ENCODE measurements at regions not wholly inside any gene's neighbourhood (a gene's known extent, or its start where the extent isn't known, plus 50 kb on each side); places are given as distances from the start of the nearest gene placed in this dataset.
A peak's percentile ranks its signal among the peaks of the same experiment; 100 is the strongest.

GRCh38 chr6:100105919-100106529 lies 112.0 kb upstream of the MCHR2 start:
- no peak overlapping the region for H2BK120ac ChIP-seq (ENCODE audit: low read depth, low read length)
- H2AFZ ChIP-seq (ENCODE audit: low read length) = peak overlapping the region; percentile 36
- H3K9ac ChIP-seq (ENCODE audit: low read depth, low read length, poor library complexity) = no peak overlapping the region
- H2AK5ac ChIP-seq (ENCODE audit: low read depth, low read length) = no peak overlapping the region
- no peak overlapping the region for H3K4me3 ChIP-seq (ENCODE audit: low read length in 2 of 2)
- H2BK5ac ChIP-seq (ENCODE audit: low read length) = no peak overlapping the region
- H3K27ac ChIP-seq (replicated peaks; ENCODE audit: low read length) = no peak overlapping the region
- peaks cover 0 to 21% (median 0%) of the 10 kb centered on the region in 3 experiments for H3K27me3 ChIP-seq (ENCODE audit: control insufficient read depth in 3 of 3, insufficient read depth in 3 of 3, low read depth in 1 of 3, low read length in 3 of 3)
- no peaks in the 10 kb centered on the region for H3K79me1 ChIP-seq (ENCODE audit: low read depth, low read length)
- no CpG with 5 or more reads among the region's 7 CpGs for WGBS, 2 donors (ENCODE audit: extremely low coverage in 2 of 2, insufficient read length in 2 of 2, insufficient replicate concordance in 1 of 2)
- H2BK15ac ChIP-seq (ENCODE audit: low read length) = no peak overlapping the region
- no peak overlapping the region for H3K4me2 ChIP-seq (ENCODE audit: insufficient read depth, low read length, poor library complexity, severe bottlenecking)
- no peak overlapping the region for H4K91ac ChIP-seq (ENCODE audit: low read depth, low read length, poor library complexity)
- no peak overlapping the region for H3K18ac ChIP-seq (ENCODE audit: low read length)
- no peak overlapping the region for H3K23ac ChIP-seq (ENCODE audit: low read depth, low read length, poor library complexity)
- DNase-seq (ENCODE audit: low spot score) = no peak
- H3K4me1 ChIP-seq (ENCODE audit: control insufficient read depth in 2 of 2, insufficient read depth in 1 of 2, low read depth in 1 of 2, low read length in 2 of 2) = peaks cover 0 to 2% of the 10 kb centered on the region in 2 donors
- H3K4ac ChIP-seq (ENCODE audit: low read length) = no peak overlapping the region
- H2BK12ac ChIP-seq (ENCODE audit: low read length) = no peak overlapping the region
- H4K8ac ChIP-seq (ENCODE audit: low read depth, low read length) = no peak overlapping the region
- no peaks in the 10 kb centered on the region for H3K36me3 ChIP-seq (replicated peaks in 1 of 2; ENCODE audit: control insufficient read depth in 2 of 2, insufficient read depth in 2 of 2, low read length in 2 of 2)
- no peak overlapping the region for H3K14ac ChIP-seq (ENCODE audit: low read length)
- H3K9me3 ChIP-seq (replicated peaks in 1 of 2; ENCODE audit: control insufficient read depth in 2 of 2, insufficient read depth in 1 of 2, low read depth in 1 of 2, low read length in 2 of 2) = no peaks in the 10 kb centered on the region

- no CpG with 5 or more reads among the region's 3 CpGs for WGBS, 2 donors (ENCODE audit: extremely low coverage in 2 of 2, insufficient read length in 2 of 2, insufficient replicate concordance in 1 of 2)
- peaks cover 0 to 2% of the 10 kb centered on the region in 2 donors for H3K4me1 ChIP-seq (ENCODE audit: control insufficient read depth in 2 of 2, insufficient read depth in 1 of 2, low read depth in 1 of 2, low read length in 2 of 2)
- H3K27me3 ChIP-seq (ENCODE audit: control insufficient read depth in 3 of 3, insufficient read depth in 3 of 3, low read depth in 1 of 3, low read length in 3 of 3) = peaks cover 0 to 12% (median 0%) of the 10 kb centered on the region in 3 experiments
- H3K18ac ChIP-seq (ENCODE audit: low read length) = no peak overlapping the region
- no peak overlapping the region for H3K14ac ChIP-seq (ENCODE audit: low read length)
- no peak overlapping the region for H2BK15ac ChIP-seq (ENCODE audit: low read length)
- no peak overlapping the region for H4K8ac ChIP-seq (ENCODE audit: low read depth, low read length)
- no peak overlapping the region for H2AK5ac ChIP-seq (ENCODE audit: low read depth, low read length)
- no peak overlapping the region for H2BK120ac ChIP-seq (ENCODE audit: low read depth, low read length)
- H4K91ac ChIP-seq (ENCODE audit: low read depth, low read length, poor library complexity) = no peak overlapping the region
- H3K9ac ChIP-seq (ENCODE audit: low read depth, low read length, poor library complexity) = no peak overlapping the region
- H2BK5ac ChIP-seq (ENCODE audit: low read length) = no peak overlapping the region
- H3K4ac ChIP-seq (ENCODE audit: low read length) = no peak overlapping the region
- H2AFZ ChIP-seq (ENCODE audit: low read length) = no peak overlapping the region
- H3K36me3 ChIP-seq (replicated peaks in 1 of 2; ENCODE audit: control insufficient read depth in 2 of 2, insufficient read depth in 2 of 2, low read length in 2 of 2) = no peaks in the 10 kb centered on the region
- H3K4me3 ChIP-seq (ENCODE audit: low read length in 2 of 2) = no peak overlapping the region
- H3K79me1 ChIP-seq (ENCODE audit: low read depth, low read length) = no peaks in the 10 kb centered on the region
- DNase-seq (ENCODE audit: low spot score) = no peak
- H3K27ac ChIP-seq (replicated peaks; ENCODE audit: low read length) = no peak overlapping the region
- no peak overlapping the region for H3K23ac ChIP-seq (ENCODE audit: low read depth, low read length, poor library complexity)
- no peaks in the 10 kb centered on the region for H3K9me3 ChIP-seq (replicated peaks in 1 of 2; ENCODE audit: control insufficient read depth in 2 of 2, insufficient read depth in 1 of 2, low read depth in 1 of 2, low read length in 2 of 2)
- no peak overlapping the region for H3K4me2 ChIP-seq (ENCODE audit: insufficient read depth, low read length, poor library complexity, severe bottlenecking)
- H2BK12ac ChIP-seq (ENCODE audit: low read length) = no peak overlapping the region
Measured at GRCh38 chr6:100105138-100105537, 111.1 kb upstream of the MCHR2 start.

- no peak overlapping the region for H3K4me3 ChIP-seq (ENCODE audit: low read length in 2 of 2)
- no peaks in the 10 kb centered on the region for H3K36me3 ChIP-seq (replicated peaks in 1 of 2; ENCODE audit: control insufficient read depth in 2 of 2, insufficient read depth in 2 of 2, low read length in 2 of 2)
- no peak overlapping the region for H3K23ac ChIP-seq (ENCODE audit: low read depth, low read length, poor library complexity)
- H3K27me3 ChIP-seq (ENCODE audit: control insufficient read depth in 3 of 3, insufficient read depth in 3 of 3, low read depth in 1 of 3, low read length in 3 of 3) = peaks cover 0 to 2% (median 0%) of the 10 kb centered on the region in 3 experiments
- H4K8ac ChIP-seq (ENCODE audit: low read depth, low read length) = no peak overlapping the region
- no peaks in the 10 kb centered on the region for H3K9me3 ChIP-seq (replicated peaks in 1 of 2; ENCODE audit: control insufficient read depth in 2 of 2, insufficient read depth in 1 of 2, low read depth in 1 of 2, low read length in 2 of 2)
- no peak overlapping the region for H2BK15ac ChIP-seq (ENCODE audit: low read length)
- WGBS, 2 donors (ENCODE audit: extremely low coverage in 2 of 2, insufficient read length in 2 of 2, insufficient replicate concordance in 1 of 2) = no CpG with 5 or more reads among the region's 2 CpGs
- no peak overlapping the region for H3K18ac ChIP-seq (ENCODE audit: low read length)
- H2AFZ ChIP-seq (ENCODE audit: low read length) = no peak overlapping the region
- no peaks in the 10 kb centered on the region for H3K79me1 ChIP-seq (ENCODE audit: low read depth, low read length)
- H3K9ac ChIP-seq (ENCODE audit: low read depth, low read length, poor library complexity) = no peak overlapping the region
- no peak overlapping the region for H2AK5ac ChIP-seq (ENCODE audit: low read depth, low read length)
- no peak overlapping the region for H4K91ac ChIP-seq (ENCODE audit: low read depth, low read length, poor library complexity)
- H3K14ac ChIP-seq (ENCODE audit: low read length) = no peak overlapping the region
- no peak overlapping the region for H3K4me2 ChIP-seq (ENCODE audit: insufficient read depth, low read length, poor library complexity, severe bottlenecking)
- no peak overlapping the region for H3K27ac ChIP-seq (replicated peaks; ENCODE audit: low read length)
- H2BK120ac ChIP-seq (ENCODE audit: low read depth, low read length) = no peak overlapping the region
- no peak for DNase-seq (ENCODE audit: low spot score)
- H2BK5ac ChIP-seq (ENCODE audit: low read length) = no peak overlapping the region
- peaks cover 0 to 2% of the 10 kb centered on the region in 2 donors for H3K4me1 ChIP-seq (ENCODE audit: control insufficient read depth in 2 of 2, insufficient read depth in 1 of 2, low read depth in 1 of 2, low read length in 2 of 2)
- H2BK12ac ChIP-seq (ENCODE audit: low read length) = no peak overlapping the region
- no peak overlapping the region for H3K4ac ChIP-seq (ENCODE audit: low read length)
Measured at GRCh38 chr6:100103931-100104330, 109.9 kb upstream of the MCHR2 start.

GRCh38 chr6:100103194-100103593 lies 109.2 kb upstream of the MCHR2 start:
- no CpG with 5 or more reads among the region's 3 CpGs for WGBS, 2 donors (ENCODE audit: extremely low coverage in 2 of 2, insufficient read length in 2 of 2, insufficient replicate concordance in 1 of 2)
- Histone ChIP-seq H3K79me1 (ENCODE audit: low read depth, low read length) (no peaks in the 10 kb centered on the region), H2BK12ac (ENCODE audit: low read length) (no peak overlapping the region)

More at GRCh38 chr6:100103194-100103593, 109.2 kb upstream of the MCHR2 start:
- H3K9ac ChIP-seq (ENCODE audit: low read depth, low read length, poor library complexity) = no peak overlapping the region
- peaks cover 0 to 2% of the 10 kb centered on the region in 2 donors for H3K4me1 ChIP-seq (ENCODE audit: control insufficient read depth in 2 of 2, insufficient read depth in 1 of 2, low read depth in 1 of 2, low read length in 2 of 2)
- H3K23ac ChIP-seq (ENCODE audit: low read depth, low read length, poor library complexity) = no peak overlapping the region
- no peak overlapping the region for H2AFZ ChIP-seq (ENCODE audit: low read length)
- H3K4me3 ChIP-seq (ENCODE audit: low read length in 2 of 2) = no peak overlapping the region
- H3K18ac ChIP-seq (ENCODE audit: low read length) = no peak overlapping the region
- no peak overlapping the region for H4K91ac ChIP-seq (ENCODE audit: low read depth, low read length, poor library complexity)
- no peak overlapping the region for H3K4ac ChIP-seq (ENCODE audit: low read length)
- no peak overlapping the region for H3K4me2 ChIP-seq (ENCODE audit: insufficient read depth, low read length, poor library complexity, severe bottlenecking)
- no peaks in the 10 kb centered on the region for H3K9me3 ChIP-seq (replicated peaks in 1 of 2; ENCODE audit: control insufficient read depth in 2 of 2, insufficient read depth in 1 of 2, low read depth in 1 of 2, low read length in 2 of 2)
- no peak overlapping the region for H2BK5ac ChIP-seq (ENCODE audit: low read length)
- no peak overlapping the region for H2BK15ac ChIP-seq (ENCODE audit: low read length)
- no peak overlapping the region for H3K14ac ChIP-seq (ENCODE audit: low read length)
- H3K27ac ChIP-seq (replicated peaks; ENCODE audit: low read length) = no peak overlapping the region
- no peaks in the 10 kb centered on the region for H3K36me3 ChIP-seq (replicated peaks in 1 of 2; ENCODE audit: control insufficient read depth in 2 of 2, insufficient read depth in 2 of 2, low read length in 2 of 2)
- no peak overlapping the region for H2AK5ac ChIP-seq (ENCODE audit: low read depth, low read length)
- DNase-seq (ENCODE audit: low spot score) = no peak
- no peak overlapping the region for H4K8ac ChIP-seq (ENCODE audit: low read depth, low read length)
- H2BK120ac ChIP-seq (ENCODE audit: low read depth, low read length) = no peak overlapping the region
- no peaks in the 10 kb centered on the region for H3K27me3 ChIP-seq (ENCODE audit: control insufficient read depth in 3 of 3, insufficient read depth in 3 of 3, low read depth in 1 of 3, low read length in 3 of 3)

All from neuronal stem cell (in vitro differentiated cells).